ENCODE measurements at regions not wholly inside any gene's neighbourhood (a gene's known extent, or its start where the extent isn't known, plus 50 kb on each side); places are given as distances from the start of the nearest gene placed in this dataset.

- TF ChIP-seq USF1 (IDR thresholded peaks at IDR 0.05; ENCODE audit: borderline replicate concordance, extremely low read length, insufficient read depth, low read depth, low read length) = no peak
- no peak for TF ChIP-seq YY1 (IDR thresholded peaks at IDR 0.05; ENCODE audit: low read depth, low read length)
- peak; percentile 88 for TF ChIP-seq CREM (IDR thresholded peaks at IDR 0.05; ENCODE audit: low read depth)
- peak; percentile 90 for TF ChIP-seq FOXM1 (IDR thresholded peaks at IDR 0.05; ENCODE audit: low read depth, low read length)
- TF ChIP-seq BACH1 (IDR thresholded peaks at IDR 0.05; ENCODE audit: borderline replicate concordance) = no peak
- TF ChIP-seq ZBTB33 (IDR thresholded peaks at IDR 0.05) = no peak
- no peak for TF ChIP-seq RFX5 (IDR thresholded peaks at IDR 0.05; ENCODE audit: low read depth, low read length)
- TF ChIP-seq DPF2 (IDR thresholded peaks at IDR 0.05) = no peak
- 0 out of 2 replicates have a peak, but pooled peaks have one; percentile 5 for TF ChIP-seq REST (IDR thresholded peaks at IDR 0.05; ENCODE audit: low read depth, low read length)
- TF ChIP-seq HSF1 (IDR thresholded peaks at IDR 0.05; ENCODE audit: low read depth, low read length) = no peak
- no peak for TF ChIP-seq HDAC6 (IDR thresholded peaks at IDR 0.05; ENCODE audit: unreplicated experiment)
- TF ChIP-seq IRF4 (IDR thresholded peaks at IDR 0.05; ENCODE audit: low read depth, low read length) = peak; percentile 40; the same call in 1 of the 2 replicates
- no peak for TF ChIP-seq HDAC2 (IDR thresholded peaks at IDR 0.05)
- TF ChIP-seq STAT3 (IDR thresholded peaks at IDR 0.05; ENCODE audit: low read depth, low read length) = 0 out of 2 replicates have a peak, but pooled peaks have one; percentile 50
- TF ChIP-seq ESRRA (IDR thresholded peaks at IDR 0.05; ENCODE audit: low read length) = no peak
- peak; percentile 95 for TF ChIP-seq ZBED1 (IDR thresholded peaks at IDR 0.05; ENCODE audit: borderline replicate concordance)
- no peak for TF ChIP-seq GABPA (IDR thresholded peaks at IDR 0.05; ENCODE audit: low read depth)
- TF ChIP-seq TARDBP (IDR thresholded peaks at IDR 0.05; ENCODE audit: borderline replicate concordance) = no peak
- no peak for TF ChIP-seq ZBTB11 (CRISPR knock-in tag; IDR thresholded peaks at IDR 0.05)
- TF ChIP-seq NFIC (IDR thresholded peaks at IDR 0.05; ENCODE audit: low read depth, low read length) = peak; percentile 98
Observed at GRCh38 chr1:109816175-109816811, 52.6 kb upstream of the EPS8L3 start (continued).

All from GM12878 (cell line).